Type B pancreatic cell (in vitro differentiated cells): ENCODE measurements at regions not wholly inside any gene's neighbourhood (a gene's known extent, or its start where the extent isn't known, plus 50 kb on each side); places are given as distances from the start of the nearest gene placed in this dataset.

ENCODE experiments used
- DNase-seq: peaks from one replicate; pipeline ENCODE4 v3.0.0; 2021; ENCODE audit warnings: mixed read lengths; ENCODE audit not compliant: unreplicated experiment; ENCODE audit errors: extremely low spot score
- H3K27ac Mint-ChIP-seq: 2 replicates; pipeline ENCODE4 v1.8.0; 2021; ENCODE audit warnings: mild to moderate bottlenecking, mixed read lengths
- H3K27me3 Mint-ChIP-seq: 2 replicates; pipeline ENCODE4 v1.8.0; 2021; ENCODE audit warnings: mixed read lengths
- H3K36me3 Mint-ChIP-seq: 2 replicates; pipeline ENCODE4 v1.8.0; 2021; ENCODE audit warnings: mixed read lengths
- H3K4me1 Mint-ChIP-seq: one replicate; pipeline ENCODE4 v1.8.0; 2021; ENCODE audit warnings: mixed read lengths; ENCODE audit not compliant: unreplicated experiment
- H3K4me3 Mint-ChIP-seq: 2 replicates; pipeline ENCODE4 v1.8.0; 2021; ENCODE audit warnings: mild to moderate bottlenecking, mixed read lengths
- H3K9me3 Mint-ChIP-seq: 2 replicates; pipeline ENCODE4 v1.8.0; 2021; ENCODE audit warnings: mixed read lengths
- CTCF ChIP-seq: fragments of 200-600 bp; sonication (generic); conservative IDR thresholded peaks from 2 replicates; pipeline ENCODE4 v1.5.0; 2021; ENCODE audit warnings: antibody characterized with exemption, mild to moderate bottlenecking

- Mint-ChIP-seq H3K4me1 (peaks cover 39% of the 10 kb centered on the region), H3K9me3 (no peaks in the 10 kb centered on the region), H3K4me3 (peak overlapping the region; percentile 26), H3K27ac (peak overlapping the region; percentile 27), H3K36me3 (no peaks in the 10 kb centered on the region), H3K27me3 (peaks cover 20% of the 10 kb centered on the region)
- TF ChIP-seq CTCF, result no peak
- no peak for DNase-seq
Measured at GRCh38 chr5:32506201-32506661, 61.7 kb upstream of the ZFR start.

DNA sequence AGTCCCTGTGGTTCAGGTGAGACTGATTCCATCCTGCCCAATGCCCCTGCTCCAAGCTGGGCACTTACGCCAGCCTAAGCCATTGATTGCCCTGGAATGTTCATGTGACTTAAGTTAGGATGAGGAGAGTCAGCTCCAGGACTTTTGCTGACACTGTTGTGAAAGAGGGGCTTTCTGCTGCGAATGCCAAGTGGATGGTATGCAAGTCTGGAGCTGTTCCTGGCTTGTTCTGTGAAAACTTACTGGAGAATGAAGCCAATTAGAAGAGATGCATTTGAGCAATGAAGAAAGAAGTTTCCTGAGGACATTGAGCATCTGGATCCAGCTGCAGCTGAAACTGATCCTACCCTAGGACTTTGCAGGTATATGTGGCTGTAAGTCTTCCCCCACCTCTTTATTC is 61.2 kb upstream of the ZFR start:
- Mint-ChIP-seq H3K4me1 (peaks cover 41% of the 10 kb centered on the region), H3K36me3 (no peaks in the 10 kb centered on the region), H3K27ac (no peak overlapping the region), H3K9me3 (no peaks in the 10 kb centered on the region), H3K27me3 (peaks cover 24% of the 10 kb centered on the region), H3K4me3 (peak overlapping the region; percentile 26)
- DNase-seq, result no peak
- TF ChIP-seq CTCF, result no peak

- H3K4me1 Mint-ChIP-seq, result peaks cover 41% of the 10 kb centered on the region
- H3K9me3 Mint-ChIP-seq, result no peaks in the 10 kb centered on the region
- no peak overlapping the region for H3K27ac Mint-ChIP-seq
- peaks cover 27% of the 10 kb centered on the region for H3K27me3 Mint-ChIP-seq
- H3K4me3 Mint-ChIP-seq, result peak overlapping the region; percentile 26
- no peak for TF ChIP-seq CTCF
- H3K36me3 Mint-ChIP-seq, result no peaks in the 10 kb centered on the region
- no peak for DNase-seq
Measured at GRCh38 chr5:32504989-32505596, 60.6 kb upstream of the ZFR start.

DNA sequence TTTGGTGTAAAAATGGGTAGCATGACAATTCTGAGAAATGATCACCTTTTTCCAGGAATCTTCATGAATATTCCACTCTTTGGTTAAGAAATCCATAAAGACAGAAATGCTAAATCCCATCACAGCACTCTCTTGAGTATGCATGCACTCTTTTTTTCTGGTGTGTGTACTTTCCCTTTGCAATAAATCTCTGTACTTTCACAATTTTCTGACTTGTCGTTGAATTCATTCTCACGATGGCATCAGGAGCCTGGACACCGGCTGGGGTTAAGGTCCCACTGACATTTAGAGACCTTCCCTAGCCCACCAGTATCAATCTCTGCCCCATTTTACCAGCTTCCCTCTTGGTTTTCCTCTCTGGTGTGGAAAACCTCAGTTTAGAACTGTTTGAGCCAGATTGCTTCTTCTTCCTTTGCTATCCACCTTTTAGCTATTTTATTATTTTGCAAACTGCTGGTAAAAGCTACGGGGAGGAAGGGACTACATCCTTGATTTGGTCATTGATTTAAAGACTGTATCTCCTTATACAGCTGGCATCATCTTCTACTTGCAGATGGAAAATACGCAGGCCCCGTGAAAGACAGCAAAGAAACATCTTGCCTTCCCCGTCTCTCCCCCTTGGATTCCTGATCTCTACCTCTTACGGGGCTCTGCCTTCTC is 59.9 kb upstream of the ZFR start:
- no peaks in the 10 kb centered on the region for H3K36me3 Mint-ChIP-seq
- H3K4me3 Mint-ChIP-seq, result peak overlapping the region; percentile 26
- H3K4me1 Mint-ChIP-seq, result peaks cover 41% of the 10 kb centered on the region
- H3K27ac Mint-ChIP-seq, result no peak overlapping the region
- H3K9me3 Mint-ChIP-seq, result no peaks in the 10 kb centered on the region
- peaks cover 32% of the 10 kb centered on the region for H3K27me3 Mint-ChIP-seq
- no peak for DNase-seq
- no peak for TF ChIP-seq CTCF

- no peak for DNase-seq
- Mint-ChIP-seq H3K4me1 (peaks cover 41% of the 10 kb centered on the region), H3K27me3 (peaks cover 34% of the 10 kb centered on the region), H3K4me3 (no peak overlapping the region), H3K27ac (no peak overlapping the region), H3K9me3 (no peaks in the 10 kb centered on the region), H3K36me3 (no peaks in the 10 kb centered on the region)
- no peak for TF ChIP-seq CTCF
Measured at GRCh38 chr5:32503261-32503660, 58.7 kb upstream of the ZFR start.
